GM23338 (cell line): ENCODE measurements at regions not wholly inside any gene's neighbourhood (a gene's known extent, or its start where the extent isn't known, plus 50 kb on each side); places are given as distances from the start of the nearest gene placed in this dataset.

Experiments used
- ATAC-seq: fragments of 200-7000 bp; cut with Tn5 transposase; 3 replicates; pipeline ENCODE4 v1.9.1; 2020
- DNase-seq: peaks from one replicate; pipeline ENCODE4 v3.0.0-alpha.2; 2015; ENCODE audit warnings: low spot score
- H2AFZ ChIP-seq: fragments of 200-600 bp; sonication (generic); 2 replicates; pipeline ENCODE4 v1.8.0; 2016; ENCODE audit warnings: antibody characterized with exemption, mild to moderate bottlenecking, moderate library complexity
- H3F3A ChIP-seq: fragments of 200-600 bp; sonication (generic); replicated peaks from 2 replicates; pipeline ENCODE4 v1.8.0; 2017; ENCODE audit warnings: antibody characterized with exemption, mixed run types, low read depth
- H3K27ac ChIP-seq: fragments of 200-600 bp; sonication (generic); 2 replicates; pipeline ENCODE4 v1.6.1; 2016; ENCODE audit warnings: low read depth
- H3K27me3 ChIP-seq: fragments of 200-600 bp; sonication (generic); 2 replicates; pipeline ENCODE4 v1.8.0; 2016; ENCODE audit warnings: mild to moderate bottlenecking, mixed run types, moderate library complexity; ENCODE audit not compliant: insufficient read depth
- H3K36me3 ChIP-seq: fragments of 200-600 bp; sonication (generic); 2 replicates; pipeline ENCODE4 v1.8.0; 2016; ENCODE audit warnings: mild to moderate bottlenecking; ENCODE audit not compliant: insufficient read depth
- H3K4me1 ChIP-seq: fragments of 200-600 bp; sonication (generic); 2 replicates; pipeline ENCODE4 v1.8.0; 2016; ENCODE audit warnings: mild to moderate bottlenecking, moderate library complexity; ENCODE audit not compliant: insufficient read depth
- H3K4me2 ChIP-seq: fragments of 200-600 bp; sonication (generic); 2 replicates; pipeline ENCODE4 v1.7.1; 2017; ENCODE audit warnings: mixed run types
- H3K4me3 ChIP-seq: fragments of 200-600 bp; sonication (generic); 2 replicates; pipeline ENCODE4 v1.6.1; 2016; ENCODE audit warnings: mixed run types
- H3K79me2 ChIP-seq: fragments of 200-600 bp; sonication (generic); replicated peaks from 2 replicates; pipeline ENCODE4 v1.8.0; 2017; ENCODE audit warnings: mild to moderate bottlenecking; ENCODE audit not compliant: insufficient read depth
- H3K9me2 ChIP-seq: fragments of 200-600 bp; sonication (generic); 2 replicates; pipeline ENCODE4 v1.8.0; 2017; ENCODE audit not compliant: insufficient read depth
- H4K20me1 ChIP-seq: fragments of 200-600 bp; sonication (generic); replicated peaks from 2 replicates; pipeline ENCODE4 v1.8.0; 2017; ENCODE audit warnings: mild to moderate bottlenecking; ENCODE audit not compliant: insufficient read depth
- H3K27ac Mint-ChIP-seq: 2 replicates; pipeline ENCODE4 v1.8.0; 2020; ENCODE audit warnings: inconsistent platforms, mild to moderate bottlenecking, moderate library complexity, mixed read lengths
- H3K27me3 Mint-ChIP-seq: 3 replicates; pipeline ENCODE4 v1.8.0; 2022; ENCODE audit warnings: low read depth, mild to moderate bottlenecking, moderate library complexity, mixed read lengths, inconsistent platforms; ENCODE audit not compliant: insufficient read depth, poor library complexity
- H3K36me3 Mint-ChIP-seq: 3 replicates; pipeline ENCODE4 v1.8.0; 2021; ENCODE audit warnings: low read depth, mild to moderate bottlenecking, inconsistent platforms, moderate library complexity, mixed read lengths
- H3K4me1 Mint-ChIP-seq: 3 replicates; pipeline ENCODE4 v1.8.0; 2020; ENCODE audit warnings: mild to moderate bottlenecking, inconsistent platforms, mixed read lengths
- H3K4me3 Mint-ChIP-seq: 3 replicates; pipeline ENCODE4 v1.8.0; 2021; ENCODE audit warnings: moderate library complexity, mild to moderate bottlenecking, inconsistent platforms, mixed read lengths
- H3K9me3 Mint-ChIP-seq: 3 replicates; pipeline ENCODE4 v1.8.0; 2020; ENCODE audit warnings: moderate library complexity, mild to moderate bottlenecking, inconsistent platforms, mixed read lengths
- CREB1 ChIP-seq: fragments of 250-450 bp; sonication (Bioruptor Pico); IDR thresholded peaks from 2 replicates; pipeline ENCODE4 v1.5.0; 2020; ENCODE audit warnings: low read depth, mild to moderate bottlenecking, moderate library complexity
- EZH2 ChIP-seq: fragments of 200-600 bp; sonication (generic); IDR thresholded peaks from one replicate; pipeline ENCODE4 v1.8.0; 2017; ENCODE audit warnings: antibody characterized with exemption, mild to moderate bottlenecking, low read depth; ENCODE audit not compliant: unreplicated experiment
- EZH2phosphoT487 ChIP-seq: fragments of 200-600 bp; sonication (generic); IDR thresholded peaks from one replicate; pipeline ENCODE4 v1.8.1; 2018; ENCODE audit warnings: antibody characterized with exemption; ENCODE audit not compliant: unreplicated experiment
- JUNB ChIP-seq: IDR thresholded peaks from one replicate; pipeline ENCODE4 v1.6.1; 2016; ENCODE audit warnings: antibody characterized with exemption; ENCODE audit not compliant: unreplicated experiment
- NANOG ChIP-seq: IDR thresholded peaks from 2 replicates; pipeline ENCODE4 v1.6.1; 2016; ENCODE audit warnings: antibody characterized with exemption, borderline replicate concordance
- POLR2AphosphoS5 ChIP-seq: IDR thresholded peaks from 2 replicates; pipeline ENCODE4 v1.6.1; 2016; ENCODE audit warnings: antibody characterized with exemption, low read depth
- REST ChIP-seq: IDR thresholded peaks from one replicate; pipeline ENCODE4 v1.6.1; 2018; ENCODE audit warnings: antibody characterized with exemption; ENCODE audit not compliant: unreplicated experiment
- STAT1 ChIP-seq: IDR thresholded peaks from one replicate; pipeline ENCODE4 v1.6.1; 2016; ENCODE audit warnings: antibody characterized with exemption; ENCODE audit not compliant: unreplicated experiment
- ZNF114 ChIP-seq: fragments of 250-450 bp; sonication (Bioruptor Pico); IDR thresholded peaks from 2 replicates; pipeline ENCODE4 v1.5.0; 2020; ENCODE audit warnings: mild to moderate bottlenecking, moderate library complexity
- ZNF331 ChIP-seq: fragments of 250-450 bp; sonication (Bioruptor Pico); IDR thresholded peaks from 2 replicates; pipeline ENCODE4 v1.5.0; 2020; ENCODE audit warnings: low read depth, mild to moderate bottlenecking, moderate library complexity
- TF ChIP-seq, protein P1 (sequence below): fragments of 250-450 bp; sonication (Bioruptor Pico); IDR thresholded peaks from 2 replicates; pipeline ENCODE4 v1.5.0; 2020; ENCODE audit warnings: mild to moderate bottlenecking, moderate library complexity
- TF ChIP-seq, protein P2 (sequence below), 2 experiments: fragments of 200-600 bp in 1 of 2; sonication (generic) in 1 of 2; conservative IDR thresholded peaks; 2 replicates each; pipeline versions ENCODE4 v1.5.1 to v1.6.1; 2016 to 2017; ENCODE audit warnings: antibody characterized with exemption in 2 of 2, low read depth in 2 of 2, mild to moderate bottlenecking in 2 of 2, moderate library complexity in 1 of 2
- TF ChIP-seq, protein P3 (sequence below): IDR thresholded peaks from 2 replicates; pipeline ENCODE4 v1.6.1; 2016; ENCODE audit warnings: antibody characterized with exemption

- H3K4me2 ChIP-seq: no peak overlapping the region
- peak overlapping the region; percentile 35; the same call in 1 of the 2 replicates for H2AFZ ChIP-seq
- H4K20me1 ChIP-seq: no peaks in the 10 kb centered on the region
- no peak overlapping the region for H3K27ac Mint-ChIP-seq
- H3K27me3 Mint-ChIP-seq: no peaks in the 10 kb centered on the region
- peaks cover 7% of the 10 kb centered on the region; the same call in 1 of the 2 replicates for H3K9me2 ChIP-seq
- H3K4me3 Mint-ChIP-seq: no peak overlapping the region
- H3K36me3 ChIP-seq: no peaks in the 10 kb centered on the region
- H3K4me1 Mint-ChIP-seq: no peaks in the 10 kb centered on the region
- no peak for ATAC-seq
- peaks cover 12% of the 10 kb centered on the region; the same call in 2 of the 3 replicates for H3K9me3 Mint-ChIP-seq
- no peaks in the 10 kb centered on the region for H3K79me2 ChIP-seq
- H3K27me3 ChIP-seq: no peaks in the 10 kb centered on the region
- no peaks in the 10 kb centered on the region for H3F3A ChIP-seq
- DNase-seq: no peak
- H3K4me1 ChIP-seq: no peaks in the 10 kb centered on the region
- TF ChIP-seq JUNB (no peak), ZNF331 (CRISPR knock-in tag) (no peak), REST (no peak), EZH2 (no peak), POLR2AphosphoS5 (no peak), ZNF114 (CRISPR knock-in tag) (no peak), STAT1 (no peak), NANOG (no peak), EZH2phosphoT487 (no peak), CREB1 (CRISPR knock-in tag) (no peak)
- TF ChIP-seq, protein P1, sequence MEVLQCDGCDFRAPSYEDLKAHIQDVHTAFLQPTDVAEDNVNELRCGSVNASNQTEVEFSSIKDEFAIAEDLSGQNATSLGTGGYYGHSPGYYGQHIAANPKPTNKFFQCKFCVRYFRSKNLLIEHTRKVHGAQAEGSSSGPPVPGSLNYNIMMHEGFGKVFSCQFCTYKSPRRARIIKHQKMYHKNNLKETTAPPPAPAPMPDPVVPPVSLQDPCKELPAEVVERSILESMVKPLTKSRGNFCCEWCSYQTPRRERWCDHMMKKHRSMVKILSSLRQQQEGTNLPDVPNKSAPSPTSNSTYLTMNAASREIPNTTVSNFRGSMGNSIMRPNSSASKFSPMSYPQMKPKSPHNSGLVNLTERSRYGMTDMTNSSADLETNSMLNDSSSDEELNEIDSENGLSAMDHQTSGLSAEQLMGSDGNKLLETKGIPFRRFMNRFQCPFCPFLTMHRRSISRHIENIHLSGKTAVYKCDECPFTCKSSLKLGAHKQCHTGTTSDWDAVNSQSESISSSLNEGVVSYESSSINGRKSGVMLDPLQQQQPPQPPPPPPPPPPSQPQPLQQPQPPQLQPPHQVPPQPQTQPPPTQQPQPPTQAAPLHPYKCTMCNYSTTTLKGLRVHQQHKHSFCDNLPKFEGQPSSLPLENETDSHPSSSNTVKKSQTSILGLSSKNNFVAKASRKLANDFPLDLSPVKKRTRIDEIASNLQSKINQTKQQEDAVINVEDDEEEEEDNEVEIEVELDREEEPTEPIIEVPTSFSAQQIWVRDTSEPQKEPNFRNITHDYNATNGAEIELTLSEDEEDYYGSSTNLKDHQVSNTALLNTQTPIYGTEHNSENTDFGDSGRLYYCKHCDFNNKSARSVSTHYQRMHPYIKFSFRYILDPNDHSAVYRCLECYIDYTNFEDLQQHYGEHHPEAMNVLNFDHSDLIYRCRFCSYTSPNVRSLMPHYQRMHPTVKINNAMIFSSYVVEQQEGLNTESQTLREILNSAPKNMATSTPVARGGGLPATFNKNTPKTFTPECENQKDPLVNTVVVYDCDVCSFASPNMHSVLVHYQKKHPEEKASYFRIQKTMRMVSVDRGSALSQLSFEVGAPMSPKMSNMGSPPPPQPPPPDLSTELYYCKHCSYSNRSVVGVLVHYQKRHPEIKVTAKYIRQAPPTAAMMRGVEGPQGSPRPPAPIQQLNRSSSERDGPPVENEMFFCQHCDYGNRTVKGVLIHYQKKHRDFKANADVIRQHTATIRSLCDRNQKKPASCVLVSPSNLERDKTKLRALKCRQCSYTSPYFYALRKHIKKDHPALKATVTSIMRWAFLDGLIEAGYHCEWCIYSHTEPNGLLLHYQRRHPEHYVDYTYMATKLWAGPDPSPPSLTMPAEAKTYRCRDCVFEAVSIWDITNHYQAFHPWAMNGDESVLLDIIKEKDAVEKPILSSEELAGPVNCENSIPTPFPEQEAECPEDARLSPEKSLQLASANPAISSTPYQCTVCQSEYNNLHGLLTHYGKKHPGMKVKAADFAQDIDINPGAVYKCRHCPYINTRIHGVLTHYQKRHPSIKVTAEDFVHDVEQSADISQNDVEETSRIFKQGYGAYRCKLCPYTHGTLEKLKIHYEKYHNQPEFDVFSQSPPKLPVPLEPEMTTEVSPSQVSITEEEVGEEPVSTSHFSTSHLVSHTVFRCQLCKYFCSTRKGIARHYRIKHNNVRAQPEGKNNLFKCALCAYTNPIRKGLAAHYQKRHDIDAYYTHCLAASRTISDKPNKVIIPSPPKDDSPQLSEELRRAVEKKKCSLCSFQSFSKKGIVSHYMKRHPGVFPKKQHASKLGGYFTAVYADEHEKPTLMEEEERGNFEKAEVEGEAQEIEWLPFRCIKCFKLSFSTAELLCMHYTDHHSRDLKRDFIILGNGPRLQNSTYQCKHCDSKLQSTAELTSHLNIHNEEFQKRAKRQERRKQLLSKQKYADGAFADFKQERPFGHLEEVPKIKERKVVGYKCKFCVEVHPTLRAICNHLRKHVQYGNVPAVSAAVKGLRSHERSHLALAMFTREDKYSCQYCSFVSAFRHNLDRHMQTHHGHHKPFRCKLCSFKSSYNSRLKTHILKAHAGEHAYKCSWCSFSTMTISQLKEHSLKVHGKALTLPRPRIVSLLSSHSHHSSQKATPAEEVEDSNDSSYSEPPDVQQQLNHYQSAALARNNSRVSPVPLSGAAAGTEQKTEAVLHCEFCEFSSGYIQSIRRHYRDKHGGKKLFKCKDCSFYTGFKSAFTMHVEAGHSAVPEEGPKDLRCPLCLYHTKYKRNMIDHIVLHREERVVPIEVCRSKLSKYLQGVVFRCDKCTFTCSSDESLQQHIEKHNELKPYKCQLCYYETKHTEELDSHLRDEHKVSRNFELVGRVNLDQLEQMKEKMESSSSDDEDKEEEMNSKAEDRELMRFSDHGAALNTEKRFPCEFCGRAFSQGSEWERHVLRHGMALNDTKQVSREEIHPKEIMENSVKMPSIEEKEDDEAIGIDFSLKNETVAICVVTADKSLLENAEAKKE (CRISPR knock-in tag): no peak
- TF ChIP-seq, protein P2, sequence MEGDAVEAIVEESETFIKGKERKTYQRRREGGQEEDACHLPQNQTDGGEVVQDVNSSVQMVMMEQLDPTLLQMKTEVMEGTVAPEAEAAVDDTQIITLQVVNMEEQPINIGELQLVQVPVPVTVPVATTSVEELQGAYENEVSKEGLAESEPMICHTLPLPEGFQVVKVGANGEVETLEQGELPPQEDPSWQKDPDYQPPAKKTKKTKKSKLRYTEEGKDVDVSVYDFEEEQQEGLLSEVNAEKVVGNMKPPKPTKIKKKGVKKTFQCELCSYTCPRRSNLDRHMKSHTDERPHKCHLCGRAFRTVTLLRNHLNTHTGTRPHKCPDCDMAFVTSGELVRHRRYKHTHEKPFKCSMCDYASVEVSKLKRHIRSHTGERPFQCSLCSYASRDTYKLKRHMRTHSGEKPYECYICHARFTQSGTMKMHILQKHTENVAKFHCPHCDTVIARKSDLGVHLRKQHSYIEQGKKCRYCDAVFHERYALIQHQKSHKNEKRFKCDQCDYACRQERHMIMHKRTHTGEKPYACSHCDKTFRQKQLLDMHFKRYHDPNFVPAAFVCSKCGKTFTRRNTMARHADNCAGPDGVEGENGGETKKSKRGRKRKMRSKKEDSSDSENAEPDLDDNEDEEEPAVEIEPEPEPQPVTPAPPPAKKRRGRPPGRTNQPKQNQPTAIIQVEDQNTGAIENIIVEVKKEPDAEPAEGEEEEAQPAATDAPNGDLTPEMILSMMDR (conservative IDR thresholded peaks at IDR 0.05; ENCODE audit: low read depth in 2 of 2): no peak
- TF ChIP-seq, protein P3, sequence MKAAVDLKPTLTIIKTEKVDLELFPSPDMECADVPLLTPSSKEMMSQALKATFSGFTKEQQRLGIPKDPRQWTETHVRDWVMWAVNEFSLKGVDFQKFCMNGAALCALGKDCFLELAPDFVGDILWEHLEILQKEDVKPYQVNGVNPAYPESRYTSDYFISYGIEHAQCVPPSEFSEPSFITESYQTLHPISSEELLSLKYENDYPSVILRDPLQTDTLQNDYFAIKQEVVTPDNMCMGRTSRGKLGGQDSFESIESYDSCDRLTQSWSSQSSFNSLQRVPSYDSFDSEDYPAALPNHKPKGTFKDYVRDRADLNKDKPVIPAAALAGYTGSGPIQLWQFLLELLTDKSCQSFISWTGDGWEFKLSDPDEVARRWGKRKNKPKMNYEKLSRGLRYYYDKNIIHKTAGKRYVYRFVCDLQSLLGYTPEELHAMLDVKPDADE: no peak
- H3K4me3 ChIP-seq: no peak overlapping the region
- H3K36me3 Mint-ChIP-seq: 0 out of 3 replicates have a peak, but pooled peaks cover 2% of the 10 kb centered on the region
- H3K27ac ChIP-seq: no peak overlapping the region
These were observed 79.3 kb downstream of the DNAJB9 start for GRCh38 chr7:108648989-108649388.
